PC-9 (cell line): ENCODE measurements at regions not wholly inside any gene's neighbourhood (a gene's known extent, or its start where the extent isn't known, plus 50 kb on each side); places are given as distances from the start of the nearest gene placed in this dataset.

Source experiments
- CTCF ChIP-seq: fragments of 200-600 bp; sonication (generic); conservative IDR thresholded peaks from 2 replicates; pipeline ENCODE4 v1.6.1; 2017; ENCODE audit warnings: mixed run types, antibody characterized with exemption, mild to moderate bottlenecking, moderate library complexity
- EZH2 ChIP-seq: fragments of 200-600 bp; sonication (generic); IDR thresholded peaks from 2 replicates; pipeline ENCODE4 v1.8.0; 2017; ENCODE audit warnings: antibody characterized with exemption, low read depth

DNA sequence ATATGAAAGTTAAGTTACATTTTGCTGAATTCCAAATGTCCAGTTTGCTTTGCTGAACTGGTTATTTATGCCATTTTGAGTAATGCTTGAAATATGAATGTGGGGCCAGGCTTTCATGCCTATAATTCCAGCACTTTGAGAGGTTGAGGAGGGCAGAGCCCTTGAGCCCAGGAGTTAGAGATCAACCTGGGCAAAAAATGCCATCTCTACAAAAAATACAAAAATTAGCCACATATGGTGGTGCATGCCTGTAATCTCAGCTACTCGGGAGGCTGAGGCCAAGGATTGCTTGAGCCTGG lies 101.2 kb upstream of the ITGA6 start:
- TF ChIP-seq CTCF (no peak), EZH2 (no peak)
